Stimulated activated CD8-positive, alpha-beta memory T cell treated with anti-CD3 and anti-CD28 coated beads, Interleukin-4, amount 100 ng/mL, for 1 hour (primary cell): ENCODE measurements at regions not wholly inside any gene's neighbourhood (a gene's known extent, or its start where the extent isn't known, plus 50 kb on each side); places are given as distances from the start of the nearest gene placed in this dataset.

ENCODE experiments used
- DNase-seq, 2 donors: peaks; one replicate each; pipeline ENCODE4 v3.0.0-alpha.2; 2020; ENCODE audit warnings: low read depth in 2 of 2, low spot score in 1 of 2

- no peak for DNase-seq
These were observed 129.8 kb downstream of the SATB1 start for GRCh38 chr3:18295171-18295920.

GRCh38 chr3:18290157-18290556 lies 135.0 kb downstream of the SATB1 start:
- no peak for DNase-seq

- DNase-seq, result no peak
These were observed 136.9 kb downstream of the SATB1 start for GRCh38 chr3:18288243-18288642.

- DNase-seq, result no peak
These were observed 140.4 kb downstream of the SATB1 start for GRCh38 chr3:18284716-18285115.

GRCh38 chr3:18283680-18284079 lies 141.5 kb downstream of the SATB1 start:
- DNase-seq, result no peak

GRCh38 chr3:18282507-18282906 lies 142.6 kb downstream of the SATB1 start:
- DNase-seq, result no peak

- no peak for DNase-seq
These were observed 145.9 kb downstream of the SATB1 start for GRCh38 chr3:18279226-18279737.

GRCh38 chr3:18264853-18265252 lies 160.3 kb downstream of the SATB1 start:
- no peak for DNase-seq

GRCh38 chr3:18264361-18264760 lies 160.8 kb downstream of the SATB1 start:
- DNase-seq, result no peak

- no peak for DNase-seq
These were observed 166.6 kb downstream of the SATB1 start for GRCh38 chr3:18258492-18258891.

- no peak for DNase-seq
These were observed 172.6 kb downstream of the SATB1 start for GRCh38 chr3:18252578-18252977.

- DNase-seq, result no peak
These were observed 174.1 kb downstream of the SATB1 start for GRCh38 chr3:18250991-18251390.

GRCh38 chr3:18249126-18249525 lies 176.0 kb downstream of the SATB1 start:
- no peak for DNase-seq

GRCh38 chr3:18247776-18248310 lies 177.3 kb downstream of the SATB1 start:
- no peak for DNase-seq

GRCh38 chr3:18247139-18247695 lies 177.9 kb downstream of the SATB1 start:
- DNase-seq, result no peak

GRCh38 chr3:18246336-18247060 lies 178.6 kb downstream of the SATB1 start:
- DNase-seq, result no peak

- no peak for DNase-seq
These were observed 179.4 kb downstream of the SATB1 start for GRCh38 chr3:18245721-18246120.

- DNase-seq, result no peak
These were observed 183.3 kb downstream of the SATB1 start for GRCh38 chr3:18241837-18242236.

- DNase-seq, result no peak
These were observed 185.5 kb downstream of the SATB1 start for GRCh38 chr3:18239674-18240073.

- DNase-seq, result no peak
These were observed 186.3 kb downstream of the SATB1 start for GRCh38 chr3:18238746-18239331.

GRCh38 chr3:18238332-18238731 lies 186.8 kb downstream of the SATB1 start:
- no peak for DNase-seq
